GM18517 (cell line): ENCODE measurements at regions not wholly inside any gene's neighbourhood (a gene's known extent, or its start where the extent isn't known, plus 50 kb on each side); places are given as distances from the start of the nearest gene placed in this dataset.

Source experiments
- ATAC-seq: cut with Tn5 transposase; IDR thresholded peaks from one replicate; pipeline ENCODE4 v1.9.1; 2021; ENCODE audit warnings: mild to moderate bottlenecking, moderate library complexity; ENCODE audit not compliant: unreplicated experiment

GRCh38 chr6:163720460-163721235, 306.1 kb downstream of the QKI start:
- ATAC-seq = no peak

DNA sequence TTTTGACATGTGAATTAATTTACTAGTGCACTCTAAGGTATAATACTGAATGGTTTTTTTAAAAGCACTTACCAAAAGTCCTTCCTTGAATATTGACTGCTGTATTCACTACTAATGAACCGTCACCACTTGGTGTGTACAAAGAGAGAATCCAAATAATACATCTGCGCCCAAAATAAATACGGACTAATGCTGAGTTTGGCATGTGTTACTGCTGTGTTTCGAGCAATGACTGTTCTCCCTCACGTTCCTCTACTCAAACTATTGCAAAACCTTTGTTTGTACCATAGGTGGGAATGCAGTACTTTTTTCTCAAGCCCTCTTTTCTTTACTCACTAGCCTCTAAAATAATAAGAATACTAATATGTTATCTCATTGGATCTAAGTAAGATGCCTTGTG, 305.5 kb downstream of the QKI start:
- no peak for ATAC-seq

- ATAC-seq = no peak
Measured at GRCh38 chr6:163719028-163719742, 304.7 kb downstream of the QKI start.

DNA sequence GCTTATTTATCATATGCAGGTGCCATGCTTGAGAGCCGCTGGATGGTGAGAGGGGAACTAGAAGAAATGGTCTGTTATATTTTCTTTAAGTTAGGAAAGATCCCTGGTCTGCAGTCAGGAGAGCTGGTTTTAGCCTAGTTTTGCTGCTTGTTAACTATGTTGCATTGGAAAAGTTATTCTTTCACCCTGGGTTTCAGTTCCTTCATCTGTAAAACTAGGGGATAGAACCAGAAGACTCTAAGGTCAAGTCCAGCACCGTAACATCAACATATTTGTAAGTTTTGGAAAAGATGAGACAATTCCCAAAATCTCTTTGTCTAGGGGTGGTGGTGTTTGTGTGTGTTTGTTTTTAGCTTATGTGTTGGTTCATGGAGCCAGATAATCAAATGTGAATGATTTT, 304.0 kb downstream of the QKI start:
- ATAC-seq = no peak

GRCh38 chr6:163717106-163717764, 302.7 kb downstream of the QKI start:
- no peak for ATAC-seq

DNA sequence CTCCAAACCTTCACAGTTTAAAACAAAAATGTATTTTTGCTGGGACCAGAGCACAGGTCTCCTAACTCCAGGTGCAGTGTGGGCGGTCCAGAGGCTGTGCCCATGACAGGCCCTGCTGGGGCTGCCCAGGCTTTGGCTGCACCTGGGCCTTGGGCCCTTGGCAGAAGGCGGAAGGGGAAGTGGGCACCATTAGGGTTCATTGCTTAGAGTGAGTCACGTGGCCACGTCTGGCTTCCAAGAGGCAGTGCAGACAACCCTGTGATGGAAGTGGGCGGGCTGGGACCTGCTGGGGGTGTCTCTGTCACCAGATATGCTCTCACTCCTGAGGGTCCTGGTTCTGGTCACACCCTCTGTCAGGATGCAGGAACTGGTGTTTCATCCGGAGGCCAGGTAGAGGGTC, 302.2 kb downstream of the QKI start:
- peak; percentile 52 for ATAC-seq

GRCh38 chr6:163715846-163716245, 301.3 kb downstream of the QKI start:
- no peak for ATAC-seq

GRCh38 chr6:163714179-163714578, 299.7 kb downstream of the QKI start:
- ATAC-seq = no peak

DNA sequence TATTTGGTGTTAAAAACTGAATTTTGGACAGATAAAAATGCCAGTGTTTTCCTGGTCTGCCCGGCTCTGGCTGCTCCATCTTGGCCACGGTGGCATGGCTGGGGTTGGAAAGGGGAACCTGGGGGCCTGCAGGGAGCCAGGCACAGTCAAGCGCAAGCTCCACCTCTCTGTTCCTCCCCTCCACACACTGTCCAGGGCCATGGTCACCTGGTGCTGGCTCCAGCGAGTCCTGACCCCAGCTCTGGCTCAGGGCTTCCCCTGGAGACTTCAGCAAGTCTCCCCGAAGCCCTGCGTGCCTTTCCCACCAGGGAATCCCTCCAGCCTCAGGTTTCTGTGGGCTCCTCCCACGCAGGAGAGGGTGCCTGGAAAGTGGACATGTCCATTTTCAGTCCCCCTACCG, 298.5 kb downstream of the QKI start:
- ATAC-seq = no peak

- ATAC-seq = no peak
Measured at GRCh38 chr6:163712566-163712961, 298.0 kb downstream of the QKI start.

DNA sequence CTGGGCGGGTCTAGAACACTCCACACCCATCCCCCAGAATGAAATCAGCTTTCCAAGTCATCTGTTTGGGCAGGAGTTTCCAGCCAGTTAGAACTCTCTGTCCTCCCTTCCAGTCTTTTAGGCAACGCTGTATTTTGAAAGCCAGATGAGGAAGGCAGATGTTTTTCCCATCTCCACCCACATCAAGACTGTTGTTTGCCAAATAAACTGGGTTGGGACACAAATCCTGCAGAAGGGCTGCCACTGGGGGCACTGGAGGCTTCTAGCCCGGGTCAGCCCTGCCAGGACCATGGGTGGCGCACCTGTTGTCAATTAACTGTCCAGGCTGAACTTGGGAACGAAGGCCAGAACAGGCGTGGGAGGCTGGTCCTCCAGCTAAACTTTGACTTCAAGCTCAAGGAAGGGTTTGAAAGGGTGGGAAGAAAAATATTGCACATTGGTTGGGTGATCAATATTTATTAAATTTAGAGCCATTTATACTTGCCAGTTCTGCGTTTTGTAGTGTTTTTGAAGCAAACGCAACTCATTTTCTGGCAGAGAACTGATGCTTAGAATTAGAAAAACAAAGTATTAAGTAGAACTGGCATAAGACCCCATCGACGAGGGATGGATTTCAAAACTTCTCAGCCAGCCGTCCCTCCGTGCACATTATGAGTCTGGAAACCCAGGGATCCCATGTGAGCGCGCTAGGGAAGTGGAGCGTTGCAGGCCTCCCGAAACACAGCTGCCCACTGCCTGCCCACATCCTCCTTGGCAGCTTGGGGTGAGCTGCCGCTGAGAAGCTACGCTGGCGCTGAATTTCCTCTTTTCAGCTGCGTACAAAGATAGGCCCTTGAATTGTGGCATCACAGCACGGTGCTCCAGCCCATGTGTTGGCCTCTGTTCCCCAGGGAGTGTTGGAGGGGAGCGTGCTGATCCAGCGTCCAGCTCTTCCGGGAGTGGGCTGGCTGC, 297.4 kb downstream of the QKI start:
- no peak for ATAC-seq

DNA sequence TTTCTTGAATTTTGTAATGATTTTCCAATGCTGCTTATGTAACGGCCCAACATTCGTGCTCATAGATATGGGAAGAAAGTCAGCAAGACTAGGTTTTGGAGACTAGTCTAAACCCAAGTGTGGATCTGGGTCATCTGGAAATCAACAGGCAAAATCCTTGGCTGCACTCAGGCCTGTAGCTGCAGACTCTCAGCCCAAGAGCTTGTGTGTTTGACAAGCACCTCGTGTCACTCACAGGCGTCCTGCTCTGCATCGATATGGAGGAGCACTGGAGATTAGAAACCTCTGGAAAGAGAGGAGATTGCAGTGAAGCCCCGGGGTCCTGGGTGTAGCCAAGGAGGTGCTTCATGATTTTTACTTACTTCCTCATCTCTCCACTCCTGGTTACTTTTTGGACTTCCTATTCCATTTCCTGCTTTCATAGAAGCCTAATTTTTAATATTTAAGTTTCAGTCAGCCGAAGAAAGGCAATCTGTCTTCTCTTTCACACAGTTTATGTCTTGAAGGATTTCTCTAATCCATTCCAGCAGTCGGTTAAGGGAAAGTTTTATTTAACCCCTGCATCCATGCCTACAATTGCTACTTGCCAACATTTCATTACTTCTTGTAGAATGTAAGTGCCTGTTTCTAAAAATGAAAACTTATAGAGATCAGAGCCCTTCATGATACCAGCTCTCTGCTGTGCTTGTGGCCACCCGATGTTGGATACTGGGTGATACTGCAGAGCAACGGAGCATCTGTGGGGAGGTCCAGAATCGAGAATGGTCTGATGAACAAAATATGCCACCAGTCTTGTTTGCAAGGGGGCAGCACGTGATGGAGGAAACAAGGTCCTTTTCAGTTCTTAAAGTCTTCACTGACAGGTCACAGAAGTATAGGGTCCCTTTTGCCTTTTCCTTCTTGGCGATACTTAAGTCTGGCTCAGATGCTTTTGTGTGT, 296.3 kb downstream of the QKI start:
- no peak for ATAC-seq

GRCh38 chr6:163709693-163710092, 295.2 kb downstream of the QKI start:
- ATAC-seq = no peak

- ATAC-seq = no peak
Measured at GRCh38 chr6:163709255-163709654, 294.7 kb downstream of the QKI start.

DNA sequence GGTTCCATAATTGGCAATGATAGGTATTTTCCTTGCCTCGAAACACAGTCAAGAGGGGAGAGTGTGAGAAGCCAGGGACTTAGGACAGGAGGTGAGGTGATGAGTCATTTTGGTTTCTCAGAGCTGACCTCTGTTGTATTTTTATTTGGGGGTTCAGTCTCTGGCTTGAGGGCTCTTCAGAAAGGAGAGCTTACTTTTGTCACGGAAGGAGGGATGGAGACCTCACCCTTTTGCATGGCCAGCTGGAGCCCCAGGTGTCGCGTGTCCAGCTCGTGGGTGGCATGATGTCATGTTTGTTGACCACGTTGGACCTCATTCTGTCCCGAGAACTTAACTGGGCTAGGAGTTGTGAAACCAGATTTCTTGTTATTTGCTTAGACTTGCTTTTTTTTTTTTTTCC, 293.9 kb downstream of the QKI start:
- peak; percentile 59 for ATAC-seq

- ATAC-seq = peak; percentile 47
Measured at GRCh38 chr6:163707387-163708355, 293.2 kb downstream of the QKI start.

GRCh38 chr6:163706500-163707087, 292.1 kb downstream of the QKI start:
- ATAC-seq = no peak

- peak; percentile 64 for ATAC-seq
Measured at GRCh38 chr6:163705923-163706322, 291.4 kb downstream of the QKI start.
